HCT116 (cell line): ENCODE measurements at regions not wholly inside any gene's neighbourhood (a gene's known extent, or its start where the extent isn't known, plus 50 kb on each side); places are given as distances from the start of the nearest gene placed in this dataset.

Source experiments
- ATAC-seq: fragments of 200-7000 bp; cut with Tn5 transposase; 2 replicates; pipeline ENCODE4 v1.9.1; 2020; ENCODE audit warnings: mild to moderate bottlenecking, moderate library complexity
- BruUV-seq: library from RNA; stranded (reverse); fragments of 400-500 nt; replicated peaks from 2 replicates; lab custom pipeline; 2021; lab: Mats Ljungman, UMichigan
- CTCF ChIA-PET: fragments of 300-600 bp; sonication (Branson Sonifier 250); formaldehyde crosslinking; loops from one replicate; lab custom pipeline; 2021; ENCODE audit warnings: antibody characterized with exemption; lab: Charles Lee
- POLR2A ChIA-PET: fragments of 300-600, 350-600 bp; sonication (Branson Sonifier 250); formaldehyde crosslinking; loops from one replicate; lab custom pipeline; 2021; ENCODE audit warnings: antibody characterized with exemption; lab: Charles Lee
- RAD21 ChIA-PET, 2 experiments: fragments of 300-600 bp; sonication (Branson Sonifier 250); formaldehyde crosslinking; loops; one replicate each; lab custom pipeline; 2023; ENCODE audit warnings: low total read pairs in 2 of 2; ENCODE audit not compliant: uncharacterized antibody in 2 of 2, unreplicated experiment in 2 of 2, low non-redundant PET in 1 of 2; lab: Charles Lee
- DNase-seq: peaks from one replicate; pipeline ENCODE4 v3.0.0-alpha.2; 2010; ENCODE audit warnings: low read depth, low spot score
- H2AFZ ChIP-seq: fragments of 200-600 bp; shearing (Covaris generic), sonication (generic); 2 replicates; pipeline ENCODE4 v1.6.1; 2017; ENCODE audit warnings: low read depth, mixed run types, mixed read lengths, antibody characterized with exemption, low read length; ENCODE audit not compliant: poor library complexity, severe bottlenecking
- H3K27ac ChIP-seq: 2 replicates; pipeline ENCODE4 v1.5.1; 2012; ENCODE audit warnings: low read depth, low read length
- H3K27me3 ChIP-seq: fragments of 200-600 bp; sonication (generic); 2 replicates; pipeline ENCODE4 v1.6.1; 2016; ENCODE audit warnings: mixed run types, low read length, mixed read lengths; ENCODE audit not compliant: insufficient read depth
- H3K36me3 ChIP-seq, 2 experiments: fragments of 200-500 bp in 1 of 2; fragments of 200-600 bp in 1 of 2; sonication (Bioruptor generic) in 1 of 2; sonication (generic) in 1 of 2; 2 replicates each; pipeline versions ENCODE4 v1.5.1 to v1.6.1; 2014 to 2016; ENCODE audit warnings: low read length in 2 of 2, inconsistent platforms in 1 of 2, mixed read lengths in 1 of 2, mixed run types in 1 of 2; ENCODE audit not compliant: insufficient read depth in 2 of 2, control insufficient read depth in 1 of 2
- H3K4me1 ChIP-seq, 2 experiments: fragments of 200-600 bp in 1 of 2; sonication (generic) in 1 of 2; 2 replicates each; pipeline versions ENCODE4 v1.5.1 to v1.6.1; 2012 to 2017; ENCODE audit warnings: low read length in 2 of 2, inconsistent platforms in 1 of 2, mild to moderate bottlenecking in 1 of 2, mixed read lengths in 1 of 2, mixed run types in 1 of 2, moderate library complexity in 1 of 2; ENCODE audit not compliant: insufficient read depth in 2 of 2, control insufficient read depth in 1 of 2
- H3K4me2 ChIP-seq: fragments of 200-600 bp; sonication (generic); 2 replicates; pipeline ENCODE4 v1.6.1; 2017; ENCODE audit warnings: mixed run types, low read length, mixed read lengths
- H3K4me3 ChIP-seq, 2 experiments: fragments of 200-600 bp in 1 of 2; sonication (generic) in 1 of 2; replicated peaks in 1 of 2; 2 replicates each; pipeline ENCODE4 v1.5.1; 2011 to 2016; ENCODE audit warnings: low read length in 2 of 2, control low read depth in 1 of 2, low read depth in 1 of 2, mild to moderate bottlenecking in 1 of 2, mixed read lengths in 1 of 2, mixed run types in 1 of 2
- H3K79me2 ChIP-seq: fragments of 200-600 bp; sonication (generic); 2 replicates; pipeline ENCODE4 v1.6.1; 2017; ENCODE audit warnings: mild to moderate bottlenecking, mixed run types, low read length, moderate library complexity, mixed read lengths; ENCODE audit not compliant: insufficient read depth
- H3K9ac ChIP-seq: fragments of 200-600 bp; sonication (generic); 2 replicates; pipeline ENCODE4 v1.6.1; 2016; ENCODE audit warnings: low read length, mixed read lengths
- H3K9me2 ChIP-seq: fragments of 200-600 bp; sonication (generic), shearing (Covaris generic); 2 replicates; pipeline ENCODE4 v1.6.1; 2017; ENCODE audit warnings: mixed run types, mild to moderate bottlenecking, moderate library complexity; ENCODE audit not compliant: insufficient read depth
- H3K9me3 ChIP-seq, 2 experiments: fragments of 200-500 bp in 1 of 2; fragments of 200-600 bp in 1 of 2; sonication (Bioruptor generic) in 1 of 2; sonication (generic) in 1 of 2; 2 replicates each; pipeline ENCODE4 v1.6.1; 2014 to 2017; ENCODE audit warnings: low read length in 2 of 2, mixed read lengths in 2 of 2, inconsistent platforms in 1 of 2, low read depth in 1 of 2, mild to moderate bottlenecking in 1 of 2, mixed run types in 1 of 2, moderate library complexity in 1 of 2; ENCODE audit not compliant: control insufficient read depth in 1 of 2, insufficient read depth in 1 of 2
- H4K20me1 ChIP-seq: fragments of 200-600 bp; sonication (generic), shearing (Covaris generic); 2 replicates; pipeline ENCODE4 v1.6.1; 2017; ENCODE audit warnings: mixed run types, mild to moderate bottlenecking, moderate library complexity; ENCODE audit not compliant: insufficient read depth
- ATF3 ChIP-seq: IDR thresholded peaks from 2 replicates; pipeline ENCODE4 v1.6.1; 2012
- CEBPB ChIP-seq: IDR thresholded peaks from 2 replicates; pipeline ENCODE4 v1.6.1; 2012; ENCODE audit warnings: low read depth
- EGR1 ChIP-seq: IDR thresholded peaks from 2 replicates; pipeline ENCODE4 v1.6.1; 2012; ENCODE audit warnings: low read depth
- ELF1 ChIP-seq: IDR thresholded peaks from 2 replicates; pipeline ENCODE4 v1.6.1; 2012; ENCODE audit warnings: low read depth, borderline replicate concordance
- EZH2phosphoT487 ChIP-seq: fragments of 200-600 bp; IDR thresholded peaks from 2 replicates; pipeline ENCODE4 v1.6.1; 2018; ENCODE audit warnings: antibody characterized with exemption, borderline replicate concordance
- FOSL1 ChIP-seq: IDR thresholded peaks from 2 replicates; pipeline ENCODE4 v1.6.1; 2012; ENCODE audit warnings: low read depth
- JUND ChIP-seq: IDR thresholded peaks from 2 replicates; pipeline ENCODE4 v1.6.1; 2012
- POLR2A ChIP-seq: IDR thresholded peaks from 2 replicates; pipeline ENCODE4 v1.7.0; 2011; ENCODE audit warnings: borderline replicate concordance; ENCODE audit not compliant: insufficient read depth, insufficient read length; ENCODE audit errors: extremely low read depth
- POLR2AphosphoS5 ChIP-seq: IDR thresholded peaks from 2 replicates; pipeline ENCODE4 v1.6.1; 2011; ENCODE audit warnings: mild to moderate bottlenecking, low read depth, low read length, moderate library complexity
- REST ChIP-seq: IDR thresholded peaks from 2 replicates; pipeline ENCODE4 v1.6.1; 2012; ENCODE audit warnings: low read depth
- SP1 ChIP-seq: IDR thresholded peaks from 2 replicates; pipeline ENCODE4 v1.6.1; 2012; ENCODE audit warnings: low read depth
- SRF ChIP-seq: IDR thresholded peaks from 2 replicates; pipeline ENCODE4 v1.6.1; 2012; ENCODE audit warnings: low read depth
- TCF7L2 ChIP-seq: IDR thresholded peaks from 2 replicates; pipeline ENCODE4 v1.7.0; 2011; ENCODE audit warnings: borderline replicate concordance, inconsistent platforms; ENCODE audit not compliant: insufficient read depth, insufficient read length; ENCODE audit errors: extremely low read depth
- ZBTB33 ChIP-seq: IDR thresholded peaks from 2 replicates; pipeline ENCODE4 v1.6.1; 2011; ENCODE audit warnings: mild to moderate bottlenecking, low read length, moderate library complexity; ENCODE audit not compliant: insufficient replicate concordance; ENCODE audit errors: extremely low read depth
- ZFX ChIP-seq: fragments of 450-650 bp; IDR thresholded peaks from 2 replicates; pipeline ENCODE4 v1.6.1; 2017
- intact Hi-C: fragments of 100-400 bp; cut with micrococcal nuclease; formaldehyde crosslinking; loops from 2 replicates; pipeline ENCODE4 v1.10.0; 2022

GRCh38 chr1:4305526-4306301 lies 348.7 kb upstream of the AJAP1 start:
- RAD21 ChIA-PET, result no interaction called here
- CTCF ChIA-PET, result no interaction called here

More at GRCh38 chr1:4305526-4306301, 348.7 kb upstream of the AJAP1 start:
- POLR2A ChIA-PET, result no interaction called here
- no peaks in the 10 kb centered on the region for H3K79me2 ChIP-seq
- ATAC-seq (no peak), DNase-seq (no peak)
- H4K20me1 ChIP-seq, result no peaks in the 10 kb centered on the region
- H3K9me2 ChIP-seq, result no peaks in the 10 kb centered on the region
- H3K36me3 ChIP-seq, result no peaks in the 10 kb centered on the region
- H3K9me3 ChIP-seq, result no peaks in the 10 kb centered on the region
- H3K4me2 ChIP-seq, result no peak overlapping the region
- no peaks in the 10 kb centered on the region for H3K27me3 ChIP-seq
- no peak overlapping the region for H2AFZ ChIP-seq
- TF ChIP-seq POLR2AphosphoS5 (no peak), REST (no peak), ZFX (no peak), ZBTB33 (no peak), SP1 (no peak), POLR2A (no peak), JUND (no peak), ATF3 (no peak), CEBPB (no peak), TCF7L2 (no peak), EZH2phosphoT487 (no peak), ELF1 (no peak), SRF (no peak), FOSL1 (no peak), EGR1 (no peak)
- BruUV-seq, result no TSS peak
- H3K4me1 ChIP-seq, result no peaks in the 10 kb centered on the region
- intact Hi-C loops, result no loop called here
- no peak overlapping the region for H3K9ac ChIP-seq
- H3K4me3 ChIP-seq, result no peak overlapping the region
- no peak overlapping the region for H3K27ac ChIP-seq
